PC-9 (cell line): ENCODE measurements at regions not wholly inside any gene's neighbourhood (a gene's known extent, or its start where the extent isn't known, plus 50 kb on each side); places are given as distances from the start of the nearest gene placed in this dataset.
"Not testable (repeated sequence)": the region's sequence is repeated elsewhere in the genome, so short reads cannot be mapped to it uniquely, and the experiment has no call there.

Source experiments
- BruUV-seq: library from RNA; stranded (reverse); fragments of 400-500 nt; replicated peaks from 2 replicates; lab custom pipeline; 2021; lab: Mats Ljungman, UMichigan
- CTCF ChIA-PET: fragments of 300-600 bp; sonication (Branson Sonifier 250); formaldehyde crosslinking; loops from one replicate; lab custom pipeline; 2022; ENCODE audit warnings: antibody characterized with exemption; lab: Charles Lee
- POLR2A ChIA-PET: fragments of 300-600 bp; sonication (Branson Sonifier 250); formaldehyde crosslinking; loops from one replicate; lab custom pipeline; 2022; ENCODE audit warnings: antibody characterized with exemption; ENCODE audit not compliant: unreplicated experiment; lab: Charles Lee
- DNase-seq, 2 experiments: peaks; one replicate each; pipeline versions ENCODE4 v3.0.0 to v3.0.0-alpha.2; 2015 to 2022; ENCODE audit warnings: mixed read lengths in 1 of 2
- H2AFZ ChIP-seq: fragments of 200-600 bp; sonication (generic); 2 replicates; pipeline ENCODE4 v1.8.1; 2017; ENCODE audit warnings: antibody characterized with exemption
- H3F3A ChIP-seq: fragments of 200-600 bp; sonication (generic); 2 replicates; pipeline ENCODE4 v1.8.1; 2017; ENCODE audit warnings: antibody characterized with exemption, mild to moderate bottlenecking, low read depth; ENCODE audit not compliant: insufficient read depth
- H3K27ac ChIP-seq: fragments of 200-600 bp; sonication (generic); 2 replicates; pipeline ENCODE4 v1.6.1; 2016; ENCODE audit warnings: mixed run types
- H3K27me3 ChIP-seq: fragments of 200-600 bp; sonication (generic); 2 replicates; pipeline ENCODE4 v1.6.1; 2016; ENCODE audit warnings: low read depth, mixed run types; ENCODE audit not compliant: insufficient read depth
- H3K36me3 ChIP-seq: fragments of 200-600 bp; sonication (generic); 2 replicates; pipeline ENCODE4 v1.6.1; 2016; ENCODE audit warnings: low read depth, mixed run types
- H3K4me1 ChIP-seq: fragments of 200-600 bp; sonication (generic); replicated peaks from 2 replicates; pipeline ENCODE4 v1.6.1; 2016; ENCODE audit warnings: mixed run types; ENCODE audit not compliant: insufficient read depth
- H3K4me2 ChIP-seq: fragments of 200-600 bp; sonication (generic); 2 replicates; pipeline ENCODE4 v1.6.1; 2017; ENCODE audit warnings: mixed run types
- H3K4me3 ChIP-seq: fragments of 200-600 bp; sonication (generic); 2 replicates; pipeline ENCODE4 v1.6.1; 2016; ENCODE audit warnings: mixed run types
- H3K79me2 ChIP-seq: fragments of 200-600 bp; sonication (generic); 2 replicates; pipeline ENCODE4 v1.6.1; 2017; ENCODE audit warnings: low read depth, mixed run types
- H3K9me2 ChIP-seq: fragments of 200-600 bp; sonication (generic); 2 replicates; pipeline ENCODE4 v1.8.1; 2017; ENCODE audit warnings: mild to moderate bottlenecking; ENCODE audit not compliant: insufficient read depth
- H3K9me3 ChIP-seq: fragments of 200-600 bp; sonication (generic); 2 replicates; pipeline ENCODE4 v1.8.1; 2016; ENCODE audit warnings: low read depth; ENCODE audit not compliant: insufficient read depth
- H4K20me1 ChIP-seq: fragments of 200-600 bp; sonication (generic); 2 replicates; pipeline ENCODE4 v1.8.1; 2017; ENCODE audit not compliant: insufficient read depth
- CTCF ChIP-seq: fragments of 200-600 bp; sonication (generic); conservative IDR thresholded peaks from 2 replicates; pipeline ENCODE4 v1.6.1; 2017; ENCODE audit warnings: mixed run types, antibody characterized with exemption, mild to moderate bottlenecking, moderate library complexity
- EZH2 ChIP-seq: fragments of 200-600 bp; sonication (generic); IDR thresholded peaks from 2 replicates; pipeline ENCODE4 v1.8.0; 2017; ENCODE audit warnings: antibody characterized with exemption, low read depth
- intact Hi-C: fragments of 100-400 bp; cut with micrococcal nuclease; formaldehyde crosslinking; loops from one replicate; pipeline ENCODE4 v1.10.0; 2022; ENCODE audit not compliant: unreplicated experiment

DNA sequence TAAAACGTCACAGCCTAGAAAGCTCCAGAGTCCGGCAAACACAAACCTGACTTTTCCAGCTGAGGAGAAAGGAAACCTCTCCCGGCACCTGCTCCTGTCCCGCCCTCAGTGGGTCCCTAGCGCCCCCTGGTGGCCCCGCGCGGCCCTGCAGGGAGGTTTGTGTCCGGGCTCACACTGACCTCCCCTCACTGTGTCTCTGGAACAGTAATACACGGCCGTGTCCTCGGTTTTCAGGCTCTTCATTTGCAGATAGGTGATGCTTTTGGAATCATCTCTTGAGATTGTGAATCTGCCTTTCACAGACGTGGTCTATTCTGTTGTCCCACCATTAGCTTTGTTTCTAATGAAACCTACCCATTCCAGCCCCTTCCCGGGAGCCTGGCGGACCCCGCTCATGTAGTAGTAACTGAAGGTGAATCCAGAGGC is 731.2 kb downstream of the TMEM121 start:
- H4K20me1 ChIP-seq, H3K4me2 ChIP-seq, H3K79me2 ChIP-seq, POLR2A ChIA-PET, BruUV-seq, intact Hi-C loops, CTCF ChIA-PET, H3K9me2 ChIP-seq, H2AFZ ChIP-seq, H3K27ac ChIP-seq, H3F3A ChIP-seq, H3K36me3 ChIP-seq, H3K4me1 ChIP-seq, H3K4me3 ChIP-seq, H3K9me3 ChIP-seq: not testable (repeated sequence)
- peaks cover 24% of the 10 kb centered on the region for H3K27me3 ChIP-seq
- TF ChIP-seq CTCF = peak; percentile 67; the same call in 1 of the 2 replicates
- peak in 1 of 2 experiments; percentile 49 for DNase-seq

- CTCF ChIA-PET = no interaction called here
- intact Hi-C loops = no loop called here
- no peaks in the 10 kb centered on the region for H3K4me1 ChIP-seq
- no peaks in the 10 kb centered on the region for H4K20me1 ChIP-seq
- H3K27ac ChIP-seq = no peak overlapping the region
- peaks cover 60% of the 10 kb centered on the region for H3K27me3 ChIP-seq
- H3K9me3 ChIP-seq = no peaks in the 10 kb centered on the region
- H3K79me2 ChIP-seq = no peaks in the 10 kb centered on the region
- no peaks in the 10 kb centered on the region for H3F3A ChIP-seq
- H3K4me2 ChIP-seq = no peak overlapping the region
- DNase-seq = peak in 1 of 2 experiments; percentile 6
- H3K4me3 ChIP-seq = no peak overlapping the region
- no TSS peak for BruUV-seq
- H3K9me2 ChIP-seq = no peaks in the 10 kb centered on the region
- H2AFZ ChIP-seq = no peak overlapping the region
- TF ChIP-seq EZH2 = no peak
- peak; percentile 53; the same call in 1 of the 2 replicates for TF ChIP-seq CTCF
- POLR2A ChIA-PET = no interaction called here
- no peaks in the 10 kb centered on the region for H3K36me3 ChIP-seq
These were observed 741.8 kb downstream of the TMEM121 start for GRCh38 chr14:106268013-106268727.

- Histone ChIP-seq H3K27ac (no peak overlapping the region), H2AFZ (no peak overlapping the region), H3K79me2 (no peaks in the 10 kb centered on the region), H3K9me2 (no peaks in the 10 kb centered on the region), H3K4me2 (no peak overlapping the region), H4K20me1 (no peaks in the 10 kb centered on the region), H3K36me3 (no peaks in the 10 kb centered on the region), H3K27me3 (peaks cover 53% of the 10 kb centered on the region), H3F3A (no peaks in the 10 kb centered on the region), H3K4me3 (no peak overlapping the region), H3K4me1 (no peaks in the 10 kb centered on the region), H3K9me3 (no peaks in the 10 kb centered on the region)
- no TSS peak for BruUV-seq
- TF ChIP-seq CTCF (no peak), EZH2 (no peak)
- POLR2A ChIA-PET = no interaction called here
- DNase-seq = no peak
- intact Hi-C loops = no loop called here
- CTCF ChIA-PET = no interaction called here
These were observed 742.6 kb downstream of the TMEM121 start for GRCh38 chr14:106269029-106269428.
